H1 (cell line): ENCODE measurements at regions not wholly inside any gene's neighbourhood (a gene's known extent, or its start where the extent isn't known, plus 50 kb on each side); places are given as distances from the start of the nearest gene placed in this dataset.

Experiments
- BCL11A ChIP-seq, 2 experiments: IDR thresholded peaks; one replicate each; pipeline ENCODE4 v1.6.1; 2011; ENCODE audit warnings: low read depth in 2 of 2, low read length in 2 of 2, mild to moderate bottlenecking in 2 of 2
- CBX5 ChIP-seq: fragments of 300-800, 300-1000 bp; sonication (generic); IDR thresholded peaks from 2 replicates; pipeline ENCODE4 v1.7.1; 2016; ENCODE audit warnings: antibody characterized with exemption, low read length, low read depth
- EP300 ChIP-seq, 2 experiments: IDR thresholded peaks; 1 replicate in 1 of 2; 2 replicates in 1 of 2; pipeline ENCODE4 v1.6.1; 2011 to 2012; ENCODE audit warnings: low read depth in 2 of 2, low read length in 2 of 2, mild to moderate bottlenecking in 2 of 2, borderline replicate concordance in 1 of 2, inconsistent platforms in 1 of 2, moderate library complexity in 1 of 2
- MAFK ChIP-seq: IDR thresholded peaks from 2 replicates; pipeline ENCODE4 v1.6.1; 2012; ENCODE audit warnings: low read depth, mild to moderate bottlenecking, improper control_type of control experiment, low read length
- POLR2AphosphoS5 ChIP-seq: IDR thresholded peaks from 2 replicates; pipeline ENCODE4 v1.6.1; 2011; ENCODE audit warnings: low read depth, low read length
- SIN3A ChIP-seq, 2 experiments: IDR thresholded peaks in 1 of 2; conservative IDR thresholded peaks in 1 of 2; 2 replicates each; pipeline ENCODE4 v1.6.1; 2011 to 2012; ENCODE audit warnings: low read length in 2 of 2, improper control_type of control experiment in 1 of 2, low read depth in 1 of 2, mild to moderate bottlenecking in 1 of 2
- TEAD4 ChIP-seq: IDR thresholded peaks from 2 replicates; pipeline ENCODE4 v1.6.1; 2012; ENCODE audit warnings: low read depth, low read length, inconsistent platforms, mixed read lengths
- TF ChIP-seq, protein P1 (sequence below): fragments of 300-600 bp; sonication (generic); IDR thresholded peaks from 2 replicates; pipeline ENCODE4 v1.7.1; 2012; ENCODE audit warnings: low read length, moderate library complexity, mild to moderate bottlenecking, inconsistent platforms; ENCODE audit not compliant: insufficient replicate concordance
- TF ChIP-seq, protein P2 (sequence below), 3 experiments: IDR thresholded peaks; 1 replicate in 2 of 3; 2 replicates in 1 of 3; pipeline versions ENCODE4 v1.5.1 to v1.6.1; 2011; ENCODE audit warnings: low read length in 3 of 3, mild to moderate bottlenecking in 3 of 3, inconsistent platforms in 2 of 3, low read depth in 1 of 3, moderate library complexity in 1 of 3; ENCODE audit not compliant: insufficient read depth in 1 of 3; ENCODE audit errors: control extremely low read depth in 1 of 3

DNA sequence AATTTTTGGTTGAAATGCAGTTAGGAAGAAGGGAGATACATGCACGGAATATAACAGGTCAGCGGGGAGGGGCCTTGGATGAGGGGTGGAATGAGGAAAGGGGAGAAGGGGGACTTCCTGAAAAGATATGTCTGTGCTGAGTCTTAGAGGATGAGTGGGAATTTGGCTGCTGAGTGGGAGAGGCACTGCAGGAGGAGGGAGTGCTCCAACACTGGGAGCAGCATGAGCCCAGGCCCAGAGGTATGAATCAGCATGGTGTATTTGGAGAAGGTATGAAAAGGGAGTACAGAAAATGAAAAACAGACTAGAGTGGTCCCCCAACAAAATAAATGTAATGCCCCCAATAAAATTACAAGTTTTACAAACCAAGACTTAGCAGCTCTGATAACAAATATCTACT, 394.4 kb downstream of the IPO8 start (continued):
- TF ChIP-seq, protein P1, sequence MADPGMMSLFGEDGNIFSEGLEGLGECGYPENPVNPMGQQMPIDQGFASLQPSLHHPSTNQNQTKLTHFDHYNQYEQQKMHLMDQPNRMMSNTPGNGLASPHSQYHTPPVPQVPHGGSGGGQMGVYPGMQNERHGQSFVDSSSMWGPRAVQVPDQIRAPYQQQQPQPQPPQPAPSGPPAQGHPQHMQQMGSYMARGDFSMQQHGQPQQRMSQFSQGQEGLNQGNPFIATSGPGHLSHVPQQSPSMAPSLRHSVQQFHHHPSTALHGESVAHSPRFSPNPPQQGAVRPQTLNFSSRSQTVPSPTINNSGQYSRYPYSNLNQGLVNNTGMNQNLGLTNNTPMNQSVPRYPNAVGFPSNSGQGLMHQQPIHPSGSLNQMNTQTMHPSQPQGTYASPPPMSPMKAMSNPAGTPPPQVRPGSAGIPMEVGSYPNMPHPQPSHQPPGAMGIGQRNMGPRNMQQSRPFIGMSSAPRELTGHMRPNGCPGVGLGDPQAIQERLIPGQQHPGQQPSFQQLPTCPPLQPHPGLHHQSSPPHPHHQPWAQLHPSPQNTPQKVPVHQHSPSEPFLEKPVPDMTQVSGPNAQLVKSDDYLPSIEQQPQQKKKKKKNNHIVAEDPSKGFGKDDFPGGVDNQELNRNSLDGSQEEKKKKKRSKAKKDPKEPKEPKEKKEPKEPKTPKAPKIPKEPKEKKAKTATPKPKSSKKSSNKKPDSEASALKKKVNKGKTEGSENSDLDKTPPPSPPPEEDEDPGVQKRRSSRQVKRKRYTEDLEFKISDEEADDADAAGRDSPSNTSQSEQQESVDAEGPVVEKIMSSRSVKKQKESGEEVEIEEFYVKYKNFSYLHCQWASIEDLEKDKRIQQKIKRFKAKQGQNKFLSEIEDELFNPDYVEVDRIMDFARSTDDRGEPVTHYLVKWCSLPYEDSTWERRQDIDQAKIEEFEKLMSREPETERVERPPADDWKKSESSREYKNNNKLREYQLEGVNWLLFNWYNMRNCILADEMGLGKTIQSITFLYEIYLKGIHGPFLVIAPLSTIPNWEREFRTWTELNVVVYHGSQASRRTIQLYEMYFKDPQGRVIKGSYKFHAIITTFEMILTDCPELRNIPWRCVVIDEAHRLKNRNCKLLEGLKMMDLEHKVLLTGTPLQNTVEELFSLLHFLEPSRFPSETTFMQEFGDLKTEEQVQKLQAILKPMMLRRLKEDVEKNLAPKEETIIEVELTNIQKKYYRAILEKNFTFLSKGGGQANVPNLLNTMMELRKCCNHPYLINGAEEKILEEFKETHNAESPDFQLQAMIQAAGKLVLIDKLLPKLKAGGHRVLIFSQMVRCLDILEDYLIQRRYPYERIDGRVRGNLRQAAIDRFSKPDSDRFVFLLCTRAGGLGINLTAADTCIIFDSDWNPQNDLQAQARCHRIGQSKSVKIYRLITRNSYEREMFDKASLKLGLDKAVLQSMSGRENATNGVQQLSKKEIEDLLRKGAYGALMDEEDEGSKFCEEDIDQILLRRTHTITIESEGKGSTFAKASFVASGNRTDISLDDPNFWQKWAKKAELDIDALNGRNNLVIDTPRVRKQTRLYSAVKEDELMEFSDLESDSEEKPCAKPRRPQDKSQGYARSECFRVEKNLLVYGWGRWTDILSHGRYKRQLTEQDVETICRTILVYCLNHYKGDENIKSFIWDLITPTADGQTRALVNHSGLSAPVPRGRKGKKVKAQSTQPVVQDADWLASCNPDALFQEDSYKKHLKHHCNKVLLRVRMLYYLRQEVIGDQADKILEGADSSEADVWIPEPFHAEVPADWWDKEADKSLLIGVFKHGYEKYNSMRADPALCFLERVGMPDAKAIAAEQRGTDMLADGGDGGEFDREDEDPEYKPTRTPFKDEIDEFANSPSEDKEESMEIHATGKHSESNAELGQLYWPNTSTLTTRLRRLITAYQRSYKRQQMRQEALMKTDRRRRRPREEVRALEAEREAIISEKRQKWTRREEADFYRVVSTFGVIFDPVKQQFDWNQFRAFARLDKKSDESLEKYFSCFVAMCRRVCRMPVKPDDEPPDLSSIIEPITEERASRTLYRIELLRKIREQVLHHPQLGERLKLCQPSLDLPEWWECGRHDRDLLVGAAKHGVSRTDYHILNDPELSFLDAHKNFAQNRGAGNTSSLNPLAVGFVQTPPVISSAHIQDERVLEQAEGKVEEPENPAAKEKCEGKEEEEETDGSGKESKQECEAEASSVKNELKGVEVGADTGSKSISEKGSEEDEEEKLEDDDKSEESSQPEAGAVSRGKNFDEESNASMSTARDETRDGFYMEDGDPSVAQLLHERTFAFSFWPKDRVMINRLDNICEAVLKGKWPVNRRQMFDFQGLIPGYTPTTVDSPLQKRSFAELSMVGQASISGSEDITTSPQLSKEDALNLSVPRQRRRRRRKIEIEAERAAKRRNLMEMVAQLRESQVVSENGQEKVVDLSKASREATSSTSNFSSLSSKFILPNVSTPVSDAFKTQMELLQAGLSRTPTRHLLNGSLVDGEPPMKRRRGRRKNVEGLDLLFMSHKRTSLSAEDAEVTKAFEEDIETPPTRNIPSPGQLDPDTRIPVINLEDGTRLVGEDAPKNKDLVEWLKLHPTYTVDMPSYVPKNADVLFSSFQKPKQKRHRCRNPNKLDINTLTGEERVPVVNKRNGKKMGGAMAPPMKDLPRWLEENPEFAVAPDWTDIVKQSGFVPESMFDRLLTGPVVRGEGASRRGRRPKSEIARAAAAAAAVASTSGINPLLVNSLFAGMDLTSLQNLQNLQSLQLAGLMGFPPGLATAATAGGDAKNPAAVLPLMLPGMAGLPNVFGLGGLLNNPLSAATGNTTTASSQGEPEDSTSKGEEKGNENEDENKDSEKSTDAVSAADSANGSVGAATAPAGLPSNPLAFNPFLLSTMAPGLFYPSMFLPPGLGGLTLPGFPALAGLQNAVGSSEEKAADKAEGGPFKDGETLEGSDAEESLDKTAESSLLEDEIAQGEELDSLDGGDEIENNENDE, result no peak
- TF ChIP-seq TEAD4, result no peak
- TF ChIP-seq SIN3A (conservative IDR thresholded peaks at IDR 0.05 in 1 of 2, IDR thresholded peaks at IDR 0.05 in 1 of 2; ENCODE audit: low read depth in 1 of 2, low read length in 2 of 2), result no peak
- no peak for TF ChIP-seq EP300 (IDR thresholded peaks at IDR 0.05; ENCODE audit: borderline replicate concordance in 1 of 2, low read depth in 2 of 2, low read length in 2 of 2)
- TF ChIP-seq, protein P2, sequence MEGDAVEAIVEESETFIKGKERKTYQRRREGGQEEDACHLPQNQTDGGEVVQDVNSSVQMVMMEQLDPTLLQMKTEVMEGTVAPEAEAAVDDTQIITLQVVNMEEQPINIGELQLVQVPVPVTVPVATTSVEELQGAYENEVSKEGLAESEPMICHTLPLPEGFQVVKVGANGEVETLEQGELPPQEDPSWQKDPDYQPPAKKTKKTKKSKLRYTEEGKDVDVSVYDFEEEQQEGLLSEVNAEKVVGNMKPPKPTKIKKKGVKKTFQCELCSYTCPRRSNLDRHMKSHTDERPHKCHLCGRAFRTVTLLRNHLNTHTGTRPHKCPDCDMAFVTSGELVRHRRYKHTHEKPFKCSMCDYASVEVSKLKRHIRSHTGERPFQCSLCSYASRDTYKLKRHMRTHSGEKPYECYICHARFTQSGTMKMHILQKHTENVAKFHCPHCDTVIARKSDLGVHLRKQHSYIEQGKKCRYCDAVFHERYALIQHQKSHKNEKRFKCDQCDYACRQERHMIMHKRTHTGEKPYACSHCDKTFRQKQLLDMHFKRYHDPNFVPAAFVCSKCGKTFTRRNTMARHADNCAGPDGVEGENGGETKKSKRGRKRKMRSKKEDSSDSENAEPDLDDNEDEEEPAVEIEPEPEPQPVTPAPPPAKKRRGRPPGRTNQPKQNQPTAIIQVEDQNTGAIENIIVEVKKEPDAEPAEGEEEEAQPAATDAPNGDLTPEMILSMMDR (IDR thresholded peaks at IDR 0.05; ENCODE audit: control extremely low read depth in 1 of 3, insufficient read depth in 1 of 3, low read depth in 1 of 3, low read length in 3 of 3), result no peak
- TF ChIP-seq CBX5, result no peak
- TF ChIP-seq MAFK, result no peak
- TF ChIP-seq POLR2AphosphoS5, result no peak
- TF ChIP-seq BCL11A (IDR thresholded peaks at IDR 0.05; ENCODE audit: low read depth in 2 of 2, low read length in 2 of 2), result no peak
